Tibial nerve (tissue), 4 donors: ENCODE measurements at regions not wholly inside any gene's neighbourhood (a gene's known extent, or its start where the extent isn't known, plus 50 kb on each side); places are given as distances from the start of the nearest gene placed in this dataset.

Experiments
- DNase-seq, 2 donors: peaks; one replicate each; pipeline ENCODE4 v3.0.0-alpha.2; 2019; ENCODE audit warnings: low spot score in 2 of 2
- H3K27ac ChIP-seq, 4 donors: fragments of 200-600 bp; sonication (generic) in 3 of 4; one replicate each; pipeline ENCODE4 v1.5.1; 2017 to 2019; ENCODE audit warnings: mild to moderate bottlenecking in 1 of 4
- H3K27me3 ChIP-seq, 2 donors: fragments of 200-600 bp; sonication (generic) in 1 of 2; one replicate each; pipeline versions ENCODE4 v1.5.1 to v1.6.0; 2017 to 2019
- H3K36me3 ChIP-seq, 3 donors: fragments of 200-600 bp; sonication (generic); one replicate each; pipeline ENCODE4 v1.5.1; 2018 to 2019
- H3K4me1 ChIP-seq, 4 donors: fragments of 200-600 bp; sonication (generic) in 3 of 4; one replicate each; pipeline ENCODE4 v1.5.1; 2017 to 2019
- H3K4me3 ChIP-seq, 4 donors: fragments of 200-600 bp; sonication (generic) in 3 of 4; one replicate each; pipeline ENCODE4 v1.5.1; 2017 to 2019; ENCODE audit warnings: mild to moderate bottlenecking in 1 of 4, moderate library complexity in 1 of 4
- H3K9me3 ChIP-seq, 4 donors: fragments of 200-600 bp; sonication (generic) in 3 of 4; one replicate each; pipeline ENCODE4 v1.5.1; 2017 to 2019
- EP300 ChIP-seq, 2 donors: sonication (generic); formaldehyde crosslinking; IDR thresholded peaks; one replicate each; pipeline ENCODE4 v1.6.1; 2017; ENCODE audit warnings: antibody characterized with exemption in 2 of 2, mild to moderate bottlenecking in 1 of 2
- POLR2A ChIP-seq, 2 donors: fragments of 450-650 bp; IDR thresholded peaks; one replicate each; pipeline ENCODE4 v1.6.1; 2017; ENCODE audit warnings: antibody characterized with exemption in 2 of 2, mild to moderate bottlenecking in 2 of 2, moderate library complexity in 2 of 2
- WGBS, 2 donors: methylation state at CpG; one replicate each; pipeline ENCODE4 v1.1.5; 2018; 5-methylcytosine and 5-hydroxymethylcytosine counted together
- TF ChIP-seq, protein P1 (sequence below), 5 experiments: fragments of 200-600 bp in 3 of 5; fragments of 450-650 bp in 2 of 5; sonication (generic) in 3 of 5; IDR thresholded peaks; one replicate each; pipeline ENCODE4 v1.5.1; 2016 to 2019; ENCODE audit warnings: antibody characterized with exemption in 5 of 5, mild to moderate bottlenecking in 3 of 5, moderate library complexity in 2 of 5

DNA sequence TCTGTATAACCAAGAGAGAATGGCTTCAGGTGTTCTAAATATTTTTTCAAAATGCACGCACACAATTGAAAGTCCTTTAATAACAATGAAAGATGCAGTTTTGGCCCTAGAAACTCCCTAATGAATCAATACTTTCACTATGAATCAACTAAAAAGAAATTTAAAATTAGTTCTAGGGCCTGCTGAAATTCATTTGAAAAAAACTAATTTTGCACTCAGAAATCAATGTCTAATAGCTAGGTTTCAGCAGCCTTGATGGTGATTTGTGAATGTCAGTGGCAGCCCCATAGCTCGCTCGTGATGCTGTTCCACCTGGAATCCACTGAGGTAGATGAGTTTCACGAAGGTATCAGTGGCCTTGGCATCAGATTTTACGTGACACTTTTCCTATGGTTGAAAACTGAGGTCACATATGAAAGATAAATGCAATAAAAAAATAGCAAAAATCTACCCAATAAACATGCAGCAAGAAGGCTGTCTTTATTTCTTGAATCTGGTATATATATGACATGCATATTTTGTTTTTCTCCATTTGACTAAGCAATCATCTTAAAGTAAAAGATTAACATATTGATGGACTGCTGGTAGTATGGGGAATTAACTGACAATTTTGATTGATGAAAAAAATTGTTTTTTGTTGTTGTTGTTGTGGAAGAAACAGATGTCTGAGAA lies 141.0 kb downstream of the AKAP11 start:
- H3K36me3 ChIP-seq, result no peaks in the 10 kb centered on the region
- DNase-seq, result no peak
- H3K27ac ChIP-seq, result no peak overlapping the region
- TF ChIP-seq, protein P1, sequence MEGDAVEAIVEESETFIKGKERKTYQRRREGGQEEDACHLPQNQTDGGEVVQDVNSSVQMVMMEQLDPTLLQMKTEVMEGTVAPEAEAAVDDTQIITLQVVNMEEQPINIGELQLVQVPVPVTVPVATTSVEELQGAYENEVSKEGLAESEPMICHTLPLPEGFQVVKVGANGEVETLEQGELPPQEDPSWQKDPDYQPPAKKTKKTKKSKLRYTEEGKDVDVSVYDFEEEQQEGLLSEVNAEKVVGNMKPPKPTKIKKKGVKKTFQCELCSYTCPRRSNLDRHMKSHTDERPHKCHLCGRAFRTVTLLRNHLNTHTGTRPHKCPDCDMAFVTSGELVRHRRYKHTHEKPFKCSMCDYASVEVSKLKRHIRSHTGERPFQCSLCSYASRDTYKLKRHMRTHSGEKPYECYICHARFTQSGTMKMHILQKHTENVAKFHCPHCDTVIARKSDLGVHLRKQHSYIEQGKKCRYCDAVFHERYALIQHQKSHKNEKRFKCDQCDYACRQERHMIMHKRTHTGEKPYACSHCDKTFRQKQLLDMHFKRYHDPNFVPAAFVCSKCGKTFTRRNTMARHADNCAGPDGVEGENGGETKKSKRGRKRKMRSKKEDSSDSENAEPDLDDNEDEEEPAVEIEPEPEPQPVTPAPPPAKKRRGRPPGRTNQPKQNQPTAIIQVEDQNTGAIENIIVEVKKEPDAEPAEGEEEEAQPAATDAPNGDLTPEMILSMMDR (IDR thresholded peaks at IDR 0.05), result no peak
- no peak for TF ChIP-seq EP300 (IDR thresholded peaks at IDR 0.05)
- TF ChIP-seq POLR2A (IDR thresholded peaks at IDR 0.05), result no peak
- no peaks in the 10 kb centered on the region for H3K4me1 ChIP-seq
- H3K27me3 ChIP-seq, result no peaks in the 10 kb centered on the region
- WGBS, 2 donors, result 89 to 93% methylated on average over 5 of the region's 5 CpGs
- no peak overlapping the region for H3K4me3 ChIP-seq
- no peaks in the 10 kb centered on the region for H3K9me3 ChIP-seq

GRCh38 chr13:42413484-42413815 lies 141.5 kb downstream of the AKAP11 start:
- 70 to 78% methylated on average over 3 of the region's 3 CpGs for WGBS, 2 donors
- Histone ChIP-seq H3K9me3 (no peaks in the 10 kb centered on the region), H3K4me1 (no peaks in the 10 kb centered on the region), H3K27me3 (no peaks in the 10 kb centered on the region), H3K4me3 (no peak overlapping the region), H3K27ac (no peak overlapping the region), H3K36me3 (no peaks in the 10 kb centered on the region)
- no peak for DNase-seq
- TF ChIP-seq, protein P1 (IDR thresholded peaks at IDR 0.05), result no peak
- TF ChIP-seq EP300 (IDR thresholded peaks at IDR 0.05) (no peak), POLR2A (IDR thresholded peaks at IDR 0.05) (no peak)

- Histone ChIP-seq H3K36me3 (no peaks in the 10 kb centered on the region), H3K9me3 (no peaks in the 10 kb centered on the region), H3K27ac (no peak overlapping the region), H3K4me1 (no peaks in the 10 kb centered on the region), H3K4me3 (no peak overlapping the region), H3K27me3 (no peaks in the 10 kb centered on the region)
- TF ChIP-seq, protein P1 (IDR thresholded peaks at IDR 0.05), result no peak
- TF ChIP-seq POLR2A (IDR thresholded peaks at IDR 0.05) (no peak), EP300 (IDR thresholded peaks at IDR 0.05) (no peak)
- WGBS, 2 donors, result 80 to 81% methylated on average over 3 of the region's 3 CpGs
- no peak for DNase-seq
These were observed 145.7 kb downstream of the AKAP11 start for GRCh38 chr13:42417626-42418025.

GRCh38 chr13:42418184-42418583 lies 146.2 kb downstream of the AKAP11 start:
- no peaks in the 10 kb centered on the region for H3K36me3 ChIP-seq
- no peaks in the 10 kb centered on the region for H3K27me3 ChIP-seq
- no peaks in the 10 kb centered on the region for H3K9me3 ChIP-seq
- no peaks in the 10 kb centered on the region for H3K4me1 ChIP-seq
- H3K4me3 ChIP-seq, result no peak overlapping the region
- no peak for DNase-seq
- no peak overlapping the region for H3K27ac ChIP-seq
- 80 to 86% methylated on average over 2 of the region's 2 CpGs for WGBS, 2 donors
- no peak for TF ChIP-seq POLR2A (IDR thresholded peaks at IDR 0.05)
- no peak for TF ChIP-seq EP300 (IDR thresholded peaks at IDR 0.05)
- TF ChIP-seq, protein P1 (IDR thresholded peaks at IDR 0.05), result no peak

- Histone ChIP-seq H3K4me1 (no peaks in the 10 kb centered on the region), H3K27ac (no peak overlapping the region), H3K4me3 (no peak overlapping the region), H3K27me3 (no peaks in the 10 kb centered on the region), H3K9me3 (peaks cover 0 to 5% (median 0%) of the 10 kb centered on the region in 4 donors), H3K36me3 (no peaks in the 10 kb centered on the region)
- TF ChIP-seq EP300 (IDR thresholded peaks at IDR 0.05), result no peak
- TF ChIP-seq, protein P1 (IDR thresholded peaks at IDR 0.05), result no peak
- no peak for TF ChIP-seq POLR2A (IDR thresholded peaks at IDR 0.05)
- WGBS, 2 donors, result 83 to 98% methylated on average over 2 of the region's 2 CpGs
- no peak for DNase-seq
These were observed 148.4 kb downstream of the AKAP11 start for GRCh38 chr13:42420304-42420703.
